HG03060 (cell line): ENCODE measurements at regions not wholly inside any gene's neighbourhood (a gene's known extent, or its start where the extent isn't known, plus 50 kb on each side); places are given as distances from the start of the nearest gene placed in this dataset.

Experiments used
- ATAC-seq: cut with Tn5 transposase; IDR thresholded peaks from one replicate; pipeline ENCODE4 v1.9.1; 2021; ENCODE audit warnings: low read depth, moderate number of reproducible peaks; ENCODE audit not compliant: unreplicated experiment

- ATAC-seq: no peak
These were observed 121.9 kb upstream of the CDH13 start for GRCh38 chr16:82504836-82505235.

DNA sequence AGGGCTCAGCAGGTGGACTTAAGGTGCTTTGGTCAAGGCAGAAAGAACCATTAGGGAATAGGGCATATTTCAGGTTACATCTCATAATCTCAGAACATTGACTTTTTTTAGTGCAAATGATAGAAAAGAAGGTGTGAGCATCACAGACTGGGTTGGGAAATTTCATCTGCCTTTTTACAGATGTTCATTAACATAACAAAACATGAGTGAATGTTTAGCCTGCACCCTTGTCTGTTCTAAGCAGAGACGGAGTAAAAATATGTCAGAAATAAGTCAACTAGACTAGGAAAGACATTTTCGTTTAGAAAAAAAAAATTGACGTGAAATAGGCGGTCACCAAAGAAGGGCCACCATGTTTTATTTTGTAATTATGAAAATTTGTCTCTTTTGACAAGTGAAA lies 127.5 kb upstream of the CDH13 start:
- no peak for ATAC-seq

DNA sequence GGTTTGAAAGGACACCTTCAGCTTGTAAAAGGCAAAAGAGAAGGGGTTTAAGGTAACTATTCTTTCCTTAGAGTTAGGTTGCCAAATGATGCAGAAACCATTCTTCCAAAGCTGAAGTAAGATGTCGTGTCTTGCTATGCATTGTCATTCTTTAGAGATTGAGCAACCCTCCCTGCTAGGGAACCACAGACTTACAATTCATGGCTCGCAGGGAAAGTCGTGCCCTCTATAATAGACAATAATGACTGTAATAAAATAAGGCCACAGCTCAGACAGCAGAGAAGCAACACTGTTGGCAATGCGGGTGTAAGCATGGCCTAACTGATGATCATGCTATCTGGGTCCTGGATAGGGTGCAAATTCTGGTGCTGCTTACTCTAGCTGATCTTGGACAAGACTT lies 129.6 kb upstream of the CDH13 start:
- ATAC-seq: no peak

DNA sequence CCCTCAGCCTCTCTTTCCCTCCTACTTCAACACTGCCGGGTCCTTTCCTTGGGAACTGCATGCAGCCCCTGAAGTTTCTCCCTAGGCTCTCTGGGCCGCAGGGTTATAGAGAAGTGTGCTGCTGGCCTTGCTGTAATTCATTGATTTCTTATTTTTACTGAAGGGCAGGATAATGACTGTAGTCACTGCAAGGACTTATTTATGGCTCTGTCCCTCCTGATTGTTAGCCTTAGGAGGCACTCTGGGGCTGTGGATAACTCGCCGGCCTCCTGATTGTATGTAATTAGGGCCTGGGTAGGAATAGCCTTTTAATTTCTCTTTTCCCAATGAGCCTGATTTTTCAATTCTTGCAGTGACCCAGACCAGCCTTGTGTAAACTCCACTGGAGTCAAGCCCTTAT lies 138.3 kb upstream of the CDH13 start:
- no peak for ATAC-seq

DNA sequence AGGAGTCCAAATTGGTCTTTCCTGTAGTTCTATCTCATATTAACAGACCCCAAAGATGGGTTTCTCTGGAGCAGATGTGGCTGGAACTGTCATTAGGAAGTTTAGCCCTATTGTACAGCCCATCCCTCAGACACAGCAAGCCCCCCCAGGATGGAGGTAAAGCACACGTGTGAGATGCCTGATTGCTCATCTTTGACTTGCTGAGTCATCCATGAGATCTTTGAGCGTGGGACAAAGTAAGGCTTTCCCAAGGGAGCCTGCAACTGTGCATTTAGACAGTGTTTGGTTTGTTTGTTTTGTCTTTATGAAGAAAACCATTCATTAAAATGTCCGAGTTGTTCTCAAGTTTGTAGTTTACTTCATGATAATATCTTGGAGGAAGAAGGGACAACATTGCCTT lies 145.3 kb upstream of the CDH13 start:
- ATAC-seq: no peak

DNA sequence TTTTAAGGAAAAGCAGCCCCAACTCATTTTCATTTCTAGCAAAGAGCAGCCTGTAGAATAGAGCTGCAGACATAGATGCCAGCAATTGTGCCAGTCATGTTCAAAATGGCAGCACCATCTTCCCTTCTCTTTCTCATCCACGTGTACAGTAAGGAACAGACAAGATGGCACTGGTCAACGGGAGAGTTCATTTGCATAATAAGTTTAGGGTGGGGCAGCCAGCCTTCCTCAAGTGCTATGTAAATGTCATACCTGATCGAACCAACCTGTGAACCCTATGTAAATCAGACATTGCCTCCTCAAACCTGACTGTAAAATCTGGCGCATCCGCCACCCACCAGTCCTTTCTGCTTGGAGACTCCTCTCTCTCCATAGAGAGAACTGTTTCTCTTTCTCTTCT lies 150.0 kb upstream of the CDH13 start:
- ATAC-seq: no peak

DNA sequence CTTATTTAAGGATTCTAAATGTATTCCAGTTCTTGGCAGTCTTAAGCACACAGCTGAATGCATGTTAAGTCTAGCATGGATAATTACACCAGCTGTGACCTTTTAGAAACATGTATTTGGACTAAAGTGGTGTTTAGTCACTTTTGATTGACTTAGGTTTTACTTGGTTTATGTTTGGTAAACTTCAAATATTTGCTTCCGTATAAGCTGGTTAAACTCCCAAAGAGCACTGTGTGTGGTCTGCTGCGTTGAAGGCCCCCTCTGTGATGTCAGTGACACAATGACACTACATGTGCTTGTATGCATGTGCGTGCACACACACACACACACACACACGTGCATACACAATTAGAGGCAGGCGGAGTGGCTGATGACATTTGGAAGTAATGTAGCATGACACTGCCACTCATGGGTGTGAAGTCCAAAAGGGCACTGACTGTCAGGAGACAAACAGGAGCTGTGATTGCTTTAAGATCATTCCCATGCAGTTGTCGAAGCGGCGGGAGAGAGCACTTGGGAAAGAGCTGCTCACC lies 156.1 kb upstream of the CDH13 start:
- no peak for ATAC-seq

GRCh38 chr16:82470016-82470415 lies 156.8 kb upstream of the CDH13 start:
- ATAC-seq: no peak

DNA sequence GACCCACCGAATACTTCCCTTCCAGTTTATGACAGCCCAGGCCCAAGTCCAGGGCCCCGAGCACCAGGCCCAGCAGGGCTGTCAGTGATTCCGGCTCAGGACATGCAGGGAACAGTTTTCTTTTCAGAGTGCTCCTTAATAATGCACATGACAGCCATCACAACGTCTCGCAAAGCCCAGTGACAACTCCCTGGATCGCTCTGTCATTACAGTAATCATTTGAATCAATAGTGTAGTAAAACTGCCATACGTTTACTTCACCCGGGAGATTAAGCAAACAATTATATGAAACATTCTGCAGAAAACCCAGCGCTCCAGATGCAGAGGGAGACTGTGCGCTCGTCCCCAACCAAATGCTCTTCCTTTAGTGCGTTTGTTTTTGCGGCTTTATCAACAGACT lies 162.6 kb upstream of the CDH13 start:
- no peak for ATAC-seq

DNA sequence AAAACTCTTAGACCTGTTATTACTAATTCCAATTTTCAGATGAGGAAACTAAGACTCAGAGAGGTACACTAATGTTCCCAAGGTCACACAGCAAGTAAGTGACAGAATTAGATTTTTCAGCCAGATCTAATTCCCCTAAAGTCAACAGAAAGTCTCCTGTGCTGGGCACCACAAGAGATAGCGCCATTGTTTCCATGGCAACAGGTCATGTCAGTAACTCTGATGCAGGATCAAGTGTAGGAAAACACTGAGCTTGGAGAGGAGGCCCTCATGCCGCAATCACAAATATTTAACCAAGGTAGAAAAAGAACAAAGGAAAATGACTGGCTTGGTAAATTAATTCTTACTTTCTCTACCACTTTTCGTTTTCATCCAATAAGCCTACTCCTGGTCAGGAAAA lies 166.0 kb upstream of the CDH13 start:
- ATAC-seq: no peak

DNA sequence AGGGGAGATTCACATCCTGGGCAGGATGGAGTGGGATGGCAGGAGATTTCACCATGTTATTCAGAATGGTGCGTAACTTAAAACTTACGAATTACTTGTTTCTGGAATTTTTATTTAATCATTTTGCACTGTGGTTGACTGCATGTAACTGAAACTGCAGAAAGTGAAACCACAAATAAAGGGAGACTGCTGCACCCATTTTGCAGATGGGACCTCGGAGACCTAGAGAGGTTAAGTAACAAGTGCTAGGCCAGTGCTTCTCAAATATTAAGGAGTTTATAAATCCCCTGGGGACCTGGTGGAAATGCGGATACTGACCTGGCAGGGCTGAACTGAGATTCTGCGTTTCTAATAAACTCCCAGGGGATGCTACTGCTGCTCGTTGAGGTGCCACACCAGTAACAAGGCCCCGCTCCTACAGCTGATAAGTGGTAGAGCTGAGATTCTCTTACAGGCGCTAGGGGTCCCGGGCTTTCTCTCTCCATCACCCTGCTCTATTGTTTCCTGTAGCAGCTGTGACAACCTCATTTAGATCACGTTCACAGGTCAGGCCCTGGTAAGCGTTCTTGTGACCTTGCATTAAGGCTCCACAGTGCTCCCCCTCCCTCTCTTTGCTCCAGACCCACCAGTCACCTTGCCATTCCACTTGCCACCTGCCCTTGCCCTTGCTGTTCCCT lies 167.1 kb upstream of the CDH13 start:
- no peak for ATAC-seq

- ATAC-seq: peak; percentile 52
These were observed 170.1 kb upstream of the CDH13 start for GRCh38 chr16:82456683-82457082.

DNA sequence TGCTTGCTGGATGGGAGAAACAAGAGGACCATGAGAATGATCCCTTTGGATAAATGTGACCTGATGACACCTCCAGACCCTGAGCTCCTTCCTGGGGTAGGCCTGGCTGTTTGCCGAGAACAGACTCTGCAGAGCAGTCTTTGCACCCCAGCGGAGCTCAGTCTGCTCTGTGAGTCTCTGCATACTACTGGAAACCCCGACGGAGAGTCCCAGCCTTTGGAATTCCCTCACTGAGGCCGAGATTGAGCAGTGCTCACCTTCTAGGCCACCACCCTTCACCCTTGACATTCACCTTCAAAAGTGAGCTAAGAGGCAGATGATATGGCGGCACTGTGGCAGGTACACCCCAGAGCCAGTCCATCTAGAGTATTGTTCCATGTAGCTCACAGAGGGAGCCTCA lies 172.2 kb upstream of the CDH13 start:
- ATAC-seq: no peak

DNA sequence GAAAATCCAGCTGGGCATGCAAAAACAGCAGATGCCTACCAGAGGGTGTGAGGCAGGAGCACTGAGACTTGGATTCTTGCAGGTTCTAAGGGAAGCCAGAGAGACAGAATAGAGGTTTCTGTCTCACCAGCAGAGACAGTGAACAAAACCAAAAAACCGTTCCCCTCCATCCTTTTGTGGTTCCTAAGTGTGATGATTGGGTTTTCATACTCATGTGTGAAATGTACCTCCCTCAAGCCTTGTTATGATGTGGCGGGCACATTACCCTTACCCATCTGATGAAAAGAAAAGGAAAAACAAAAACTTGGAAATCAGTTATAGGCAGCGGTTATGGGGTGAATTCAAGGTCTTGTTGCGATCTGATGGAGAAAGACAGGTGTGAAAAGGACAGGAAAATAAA lies 172.6 kb upstream of the CDH13 start:
- no peak for ATAC-seq

DNA sequence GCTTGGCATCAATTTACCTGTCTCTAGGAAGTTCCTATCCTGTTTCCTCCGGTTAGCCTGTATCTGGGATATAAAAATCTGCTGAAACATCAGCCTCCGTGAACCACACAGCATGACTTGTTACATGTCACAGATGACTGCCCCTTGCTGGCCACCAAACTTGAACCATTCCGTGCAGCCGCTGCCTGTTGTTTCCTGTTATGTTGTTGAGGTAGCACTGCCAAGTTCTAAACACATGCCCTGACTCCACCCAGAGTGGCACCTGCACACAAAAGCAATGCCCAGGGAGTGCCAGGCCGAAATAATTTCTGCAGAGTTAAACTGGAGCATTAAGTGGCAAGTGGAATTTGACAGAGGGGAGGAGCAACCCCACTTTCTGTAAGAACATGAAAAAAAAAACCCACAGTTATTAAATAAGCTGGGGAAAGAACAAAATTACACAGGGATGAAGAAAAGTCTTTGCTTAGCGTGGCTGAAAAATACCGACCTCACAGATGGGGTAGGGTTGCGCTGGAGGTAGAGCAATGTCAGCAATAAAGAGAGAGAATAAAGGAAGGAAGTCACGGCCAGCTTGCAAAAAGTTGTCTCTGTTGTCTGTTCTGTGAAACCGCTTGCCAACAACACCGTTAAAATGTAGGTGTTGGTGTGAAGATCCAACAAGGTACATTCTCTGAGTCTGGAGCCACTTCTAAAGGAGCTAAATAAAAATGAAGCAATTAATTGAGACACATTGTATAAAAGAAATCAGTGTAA lies 174.6 kb upstream of the CDH13 start:
- ATAC-seq: no peak

GRCh38 chr16:82451449-82451848 lies 175.3 kb upstream of the CDH13 start:
- ATAC-seq: no peak

GRCh38 chr16:82440336-82440735 lies 186.4 kb upstream of the CDH13 start:
- no peak for ATAC-seq

GRCh38 chr16:82439678-82440293 lies 187.0 kb upstream of the CDH13 start:
- ATAC-seq: no peak

DNA sequence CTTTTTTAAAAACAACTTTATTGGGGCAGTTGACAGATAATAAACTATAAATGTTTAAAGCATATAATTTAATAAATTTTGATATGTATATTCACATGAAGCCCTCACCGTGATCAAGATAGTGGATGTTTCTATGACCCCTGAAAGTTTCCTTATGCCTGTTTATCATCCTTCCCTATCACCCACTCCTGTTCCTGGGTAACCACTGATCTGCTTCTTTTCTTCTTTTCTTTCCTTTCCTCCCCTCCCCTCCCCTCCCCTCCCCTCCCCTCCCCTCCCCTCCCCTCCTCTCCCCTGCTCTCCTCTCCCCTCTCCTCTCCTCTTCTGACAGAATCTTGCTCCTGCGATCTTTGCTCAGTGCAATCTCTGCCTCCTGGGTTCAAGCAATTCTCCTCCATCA lies 193.7 kb upstream of the CDH13 start:
- ATAC-seq: no peak

DNA sequence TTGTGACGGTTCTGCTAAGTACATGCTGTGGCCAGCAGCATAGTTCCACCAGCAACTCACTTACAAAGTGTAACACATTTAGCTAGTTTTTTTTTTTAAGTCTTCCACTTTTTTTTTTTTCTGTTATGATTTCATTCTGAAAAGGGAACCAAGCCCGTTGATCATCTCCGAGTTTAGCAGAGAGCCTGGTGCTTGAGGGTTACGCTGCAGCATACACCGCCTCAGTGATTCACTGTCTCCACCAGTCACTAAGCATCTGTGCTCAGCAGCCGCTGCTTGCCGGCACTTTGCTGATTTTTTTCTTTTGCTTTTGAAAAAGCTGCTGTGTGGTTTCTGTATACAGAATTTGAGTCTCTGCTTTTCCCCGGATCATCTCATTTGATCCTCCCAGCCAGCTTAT lies 194.5 kb upstream of the CDH13 start:
- no peak for ATAC-seq

DNA sequence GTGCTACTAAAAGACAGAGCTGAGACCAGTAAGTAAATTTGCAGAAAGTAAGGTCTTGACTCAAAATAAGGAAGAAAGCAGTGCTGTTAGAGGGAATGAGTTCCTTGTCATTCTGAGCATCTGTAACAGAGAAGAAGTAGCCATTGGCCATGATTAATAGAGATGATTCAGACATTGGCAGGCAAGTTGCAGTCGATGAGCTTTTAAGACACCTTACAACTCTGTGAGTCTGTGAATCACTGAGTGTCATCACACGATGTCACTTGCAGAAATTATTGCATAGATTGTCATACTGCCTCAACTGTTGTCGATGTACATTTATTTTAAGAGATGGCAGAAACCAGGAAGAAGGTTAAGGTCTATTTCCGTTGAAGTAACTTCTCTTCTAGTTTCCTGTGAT lies 201.1 kb upstream of the CDH13 start:
- no peak for ATAC-seq

DNA sequence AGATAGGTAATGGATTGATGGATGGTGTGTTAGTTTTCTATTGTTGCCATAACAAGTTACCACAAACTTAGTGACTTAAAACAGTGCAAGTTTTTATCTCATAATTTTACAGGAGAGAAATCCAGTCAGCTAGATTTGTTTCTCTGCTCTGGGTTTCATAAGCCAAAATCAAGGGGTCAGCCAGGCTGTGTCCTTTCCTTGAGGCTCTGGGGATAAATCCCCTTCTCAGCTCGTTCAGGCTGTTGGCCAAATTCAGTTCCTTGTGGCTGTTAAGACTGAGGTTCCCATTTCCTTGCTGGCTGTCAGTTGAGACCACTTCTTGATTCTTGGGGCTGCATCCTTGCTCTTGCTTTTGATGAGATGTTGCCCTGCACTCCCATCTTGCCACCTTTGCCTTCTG lies 204.9 kb upstream of the CDH13 start:
- no peak for ATAC-seq
